Middle frontal gyrus (tissue), 1 donor: ENCODE measurements at regions not wholly inside any gene's neighbourhood (a gene's known extent, or its start where the extent isn't known, plus 50 kb on each side); places are given as distances from the start of the nearest gene placed in this dataset.

Source experiments
- DNase-seq: peaks from one replicate; pipeline ENCODE4 v3.0.0-alpha.2; 2015; ENCODE audit warnings: low spot score; ENCODE audit errors: extremely low spot score

GRCh38 chr10:4663162-4663992, 162.6 kb upstream of the AKR1E2 start:
- DNase-seq, result no peak

GRCh38 chr10:4662576-4663161, 163.3 kb upstream of the AKR1E2 start:
- DNase-seq, result no peak

- no peak for DNase-seq
Measured at GRCh38 chr10:4661511-4662255, 164.3 kb upstream of the AKR1E2 start.

- no peak for DNase-seq
Measured at GRCh38 chr10:4658777-4659176, 167.2 kb upstream of the AKR1E2 start.

- no peak for DNase-seq
Measured at GRCh38 chr10:4656576-4657194, 169.3 kb upstream of the AKR1E2 start.

GRCh38 chr10:4655879-4656278, 170.1 kb upstream of the AKR1E2 start:
- DNase-seq, result no peak

- DNase-seq, result no peak
Measured at GRCh38 chr10:4655406-4655805, 170.6 kb upstream of the AKR1E2 start.

GRCh38 chr10:4654496-4654895, 171.5 kb upstream of the AKR1E2 start:
- DNase-seq, result no peak

- no peak for DNase-seq
Measured at GRCh38 chr10:4653160-4653559, 172.8 kb upstream of the AKR1E2 start.

GRCh38 chr10:4652111-4653010, 173.6 kb upstream of the AKR1E2 start:
- DNase-seq, result no peak

GRCh38 chr10:4651404-4652037, 174.5 kb upstream of the AKR1E2 start:
- DNase-seq, result no peak

GRCh38 chr10:4650582-4650981, 175.4 kb upstream of the AKR1E2 start:
- DNase-seq, result no peak

GRCh38 chr10:4649886-4650508, 176.0 kb upstream of the AKR1E2 start:
- DNase-seq, result no peak

GRCh38 chr10:4649471-4649870, 176.5 kb upstream of the AKR1E2 start:
- DNase-seq, result no peak

- DNase-seq, result no peak
Measured at GRCh38 chr10:4648999-4649398, 177.0 kb upstream of the AKR1E2 start.

- DNase-seq, result no peak
Measured at GRCh38 chr10:4647109-4647785, 178.8 kb upstream of the AKR1E2 start.

- DNase-seq, result no peak
Measured at GRCh38 chr10:4646547-4646946, 179.5 kb upstream of the AKR1E2 start.

GRCh38 chr10:4645836-4646235, 180.2 kb upstream of the AKR1E2 start:
- DNase-seq, result no peak

- no peak for DNase-seq
Measured at GRCh38 chr10:4643471-4643870, 182.5 kb upstream of the AKR1E2 start.
